DOHH2 (cell line): ENCODE measurements at regions not wholly inside any gene's neighbourhood (a gene's known extent, or its start where the extent isn't known, plus 50 kb on each side); places are given as distances from the start of the nearest gene placed in this dataset.

Source experiments
- CTCF ChIP-seq: fragments of 200-600 bp; sonication (generic); IDR thresholded peaks from one replicate; pipeline ENCODE4 v1.5.1; 2014; ENCODE audit warnings: antibody characterized with exemption, mild to moderate bottlenecking, low read depth, low read length; ENCODE audit not compliant: poor library complexity, severe bottlenecking
- EZH2phosphoT487 ChIP-seq: fragments of 200-600 bp; sonication (generic); IDR thresholded peaks from 2 replicates; pipeline ENCODE4 v1.6.1; 2017; ENCODE audit warnings: borderline replicate concordance, mild to moderate bottlenecking, antibody characterized with exemption, low read length, moderate library complexity, mixed read lengths

DNA sequence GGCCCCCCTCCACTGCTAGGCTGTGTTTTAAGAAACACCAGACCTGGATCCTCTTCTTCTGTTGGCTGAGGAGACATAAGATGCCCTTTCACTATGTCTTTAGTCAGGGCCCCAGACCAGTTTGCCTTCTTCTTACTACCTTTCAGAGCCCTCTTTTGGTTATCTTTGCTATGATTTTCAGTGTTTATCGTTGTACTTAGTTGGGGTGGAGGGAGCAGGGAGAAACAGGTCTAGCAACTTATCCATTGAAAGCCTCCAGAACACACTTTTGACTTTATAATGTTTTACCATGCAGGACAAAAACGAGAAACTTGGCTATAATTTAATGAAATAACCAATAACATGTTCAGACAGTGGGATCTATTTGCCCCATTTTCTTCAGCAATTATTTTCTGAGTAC is 525.2 kb downstream of the TNS3 start:
- TF ChIP-seq CTCF (no peak), EZH2phosphoT487 (no peak)
